Fibroblast of lung (primary cell): ENCODE measurements at regions not wholly inside any gene's neighbourhood (a gene's known extent, or its start where the extent isn't known, plus 50 kb on each side); places are given as distances from the start of the nearest gene placed in this dataset.

ENCODE experiments used
- CTCF ChIP-seq, 2 donors: IDR thresholded peaks in 1 of 2; conservative IDR thresholded peaks in 1 of 2; 1 replicate in 1 of 2; 2 replicates in 1 of 2; pipeline ENCODE4 v1.5.1; 2011 to 2012; ENCODE audit warnings: low read length in 2 of 2, control low read depth in 1 of 2, inconsistent platforms in 1 of 2, low read depth in 1 of 2, mild to moderate bottlenecking in 1 of 2
- EZH2 ChIP-seq: IDR thresholded peaks from 2 replicates; pipeline ENCODE4 v1.5.1; 2012; ENCODE audit warnings: low read length, control low read depth, mild to moderate bottlenecking; ENCODE audit errors: missing control alignments

- no peak for TF ChIP-seq CTCF (conservative IDR thresholded peaks at IDR 0.05 in 1 of 2, IDR thresholded peaks at IDR 0.05 in 1 of 2; ENCODE audit: low read depth in 1 of 2, low read length in 2 of 2)
- TF ChIP-seq EZH2 = no peak
These were observed 111.1 kb downstream of the CDC42EP3 start for GRCh38 chr2:37560241-37560848.
